RWPE2 (cell line): ENCODE measurements at regions not wholly inside any gene's neighbourhood (a gene's known extent, or its start where the extent isn't known, plus 50 kb on each side); places are given as distances from the start of the nearest gene placed in this dataset.
"Not testable (repeated sequence)": the region's sequence is repeated elsewhere in the genome, so short reads cannot be mapped to it uniquely, and the experiment has no call there.

ENCODE experiments used
- ATAC-seq: fragments of 200-7000 bp; cut with Tn5 transposase; 3 replicates; pipeline ENCODE4 v1.9.1; 2021; ENCODE audit warnings: low read depth
- DNase-seq: peaks from one replicate; pipeline ENCODE4 v3.0.0-alpha.2; 2020; ENCODE audit warnings: low spot score
- H3K27ac ChIP-seq: fragments of 450-650 bp; 2 replicates; pipeline ENCODE4 v1.5.1; 2017; ENCODE audit warnings: mild to moderate bottlenecking; ENCODE audit not compliant: poor library complexity, severe bottlenecking
- H3K27me3 ChIP-seq: fragments of 250-450 bp; sonication (Bioruptor Pico); 2 replicates; pipeline ENCODE4 v1.5.1; 2021; ENCODE audit warnings: mild to moderate bottlenecking, moderate library complexity; ENCODE audit not compliant: insufficient read depth, poor library complexity, severe bottlenecking
- H3K36me3 ChIP-seq: fragments of 250-450 bp; sonication (Bioruptor Pico); 2 replicates; pipeline ENCODE4 v1.5.1; 2020; ENCODE audit warnings: low read depth, mild to moderate bottlenecking, moderate library complexity
- H3K4me1 ChIP-seq: fragments of 250-450 bp; sonication (Bioruptor Pico); 2 replicates; pipeline ENCODE4 v1.5.1; 2021; ENCODE audit warnings: mild to moderate bottlenecking, moderate library complexity; ENCODE audit not compliant: insufficient read depth, poor library complexity, severe bottlenecking
- H3K4me3 ChIP-seq: fragments of 250-450 bp; sonication (Bioruptor Pico); 2 replicates; pipeline ENCODE4 v1.5.1; 2021; ENCODE audit warnings: mild to moderate bottlenecking, moderate library complexity; ENCODE audit not compliant: severe bottlenecking
- H3K9me3 ChIP-seq: fragments of 250-450 bp; sonication (Bioruptor Pico); 2 replicates; pipeline ENCODE4 v1.5.1; 2021; ENCODE audit warnings: mild to moderate bottlenecking, moderate library complexity; ENCODE audit not compliant: severe bottlenecking
- TF ChIP-seq, protein P1 (sequence below): fragments of 450-650 bp; IDR thresholded peaks from one replicate; pipeline ENCODE4 v1.5.1; 2017; ENCODE audit warnings: mild to moderate bottlenecking, moderate library complexity; ENCODE audit not compliant: poor library complexity, severe bottlenecking

DNA sequence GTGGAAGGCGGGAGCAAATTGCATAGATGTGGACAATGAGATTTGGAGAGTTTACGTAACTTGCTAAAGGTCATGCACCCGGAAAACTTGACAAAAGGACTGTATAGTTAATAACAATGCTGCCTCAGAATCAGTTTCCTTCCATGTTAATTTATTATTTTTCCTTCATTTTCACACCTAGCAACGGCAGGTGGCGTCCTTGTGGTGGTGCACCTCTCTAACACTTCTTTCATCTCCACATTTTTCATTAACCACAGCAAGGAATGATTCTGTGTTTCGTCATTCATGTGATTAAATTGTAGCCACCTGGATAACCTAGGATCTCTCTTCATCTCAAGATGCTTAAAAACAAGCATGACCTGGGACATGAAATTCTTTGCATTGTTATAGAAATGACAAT, 2133.0 kb downstream of the NCAM2 start:
- H3K4me1 ChIP-seq, result no peaks in the 10 kb centered on the region
- DNase-seq (no peak), ATAC-seq (peak; percentile 45; the same call in 2 of the 3 replicates)

DNA sequence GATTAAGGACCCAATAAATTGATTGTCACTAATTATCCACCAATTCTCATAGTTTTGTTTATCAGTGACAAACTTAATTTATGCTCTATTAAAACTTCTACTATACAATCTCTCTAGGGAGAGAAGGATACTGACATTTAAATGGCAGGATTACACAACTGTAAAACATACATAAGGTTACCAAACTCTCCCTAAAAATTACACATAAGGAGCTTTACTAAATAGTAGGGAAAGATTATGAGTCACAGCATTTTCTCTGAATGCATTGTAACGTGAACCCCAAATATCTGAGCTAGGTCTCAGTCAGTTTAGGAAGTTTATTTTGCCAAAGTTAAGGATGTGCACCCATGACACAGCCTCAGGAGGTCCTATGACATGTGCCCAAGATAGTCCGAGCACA, 2140.6 kb downstream of the NCAM2 start:
- H3K27ac ChIP-seq, result no peak overlapping the region
- H3K9me3 ChIP-seq, result peaks cover 4% of the 10 kb centered on the region
- ATAC-seq (no peak), DNase-seq (no peak)
- H3K27me3 ChIP-seq, result no peaks in the 10 kb centered on the region
- H3K4me3 ChIP-seq, result no peak overlapping the region
- no peaks in the 10 kb centered on the region for H3K4me1 ChIP-seq
- no peaks in the 10 kb centered on the region for H3K36me3 ChIP-seq
- TF ChIP-seq, protein P1, sequence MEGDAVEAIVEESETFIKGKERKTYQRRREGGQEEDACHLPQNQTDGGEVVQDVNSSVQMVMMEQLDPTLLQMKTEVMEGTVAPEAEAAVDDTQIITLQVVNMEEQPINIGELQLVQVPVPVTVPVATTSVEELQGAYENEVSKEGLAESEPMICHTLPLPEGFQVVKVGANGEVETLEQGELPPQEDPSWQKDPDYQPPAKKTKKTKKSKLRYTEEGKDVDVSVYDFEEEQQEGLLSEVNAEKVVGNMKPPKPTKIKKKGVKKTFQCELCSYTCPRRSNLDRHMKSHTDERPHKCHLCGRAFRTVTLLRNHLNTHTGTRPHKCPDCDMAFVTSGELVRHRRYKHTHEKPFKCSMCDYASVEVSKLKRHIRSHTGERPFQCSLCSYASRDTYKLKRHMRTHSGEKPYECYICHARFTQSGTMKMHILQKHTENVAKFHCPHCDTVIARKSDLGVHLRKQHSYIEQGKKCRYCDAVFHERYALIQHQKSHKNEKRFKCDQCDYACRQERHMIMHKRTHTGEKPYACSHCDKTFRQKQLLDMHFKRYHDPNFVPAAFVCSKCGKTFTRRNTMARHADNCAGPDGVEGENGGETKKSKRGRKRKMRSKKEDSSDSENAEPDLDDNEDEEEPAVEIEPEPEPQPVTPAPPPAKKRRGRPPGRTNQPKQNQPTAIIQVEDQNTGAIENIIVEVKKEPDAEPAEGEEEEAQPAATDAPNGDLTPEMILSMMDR, result no peak

More for the DNA sequence above, 2133.0 kb downstream of the NCAM2 start:
- Histone ChIP-seq H3K36me3 (no peaks in the 10 kb centered on the region), H3K9me3 (no peaks in the 10 kb centered on the region), H3K4me3 (no peak overlapping the region), H3K27ac (no peak overlapping the region), H3K27me3 (peaks cover 4% of the 10 kb centered on the region)
- TF ChIP-seq, protein P1, result peak; percentile 48

DNA sequence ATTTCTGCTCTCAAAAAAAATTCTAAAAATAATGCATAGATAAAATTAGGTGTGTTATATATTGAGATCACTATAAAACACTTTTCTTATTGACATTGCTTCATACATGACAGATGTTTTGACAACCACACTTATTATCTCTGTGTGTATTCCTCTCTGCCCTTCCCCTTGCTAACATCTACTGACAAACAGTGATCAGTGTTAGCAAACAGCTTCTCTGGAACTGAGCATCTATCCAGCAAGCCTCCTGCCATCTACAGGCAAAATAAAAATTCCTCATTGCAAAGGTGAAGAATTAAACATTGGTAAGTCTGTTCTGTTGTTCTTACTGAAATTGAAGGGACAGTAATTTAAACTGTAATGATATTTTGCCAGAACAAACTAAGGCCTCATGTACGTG, 2153.9 kb downstream of the NCAM2 start:
- no peaks in the 10 kb centered on the region for H3K27me3 ChIP-seq
- no peaks in the 10 kb centered on the region for H3K9me3 ChIP-seq
- DNase-seq (no peak), ATAC-seq (no peak)
- no peaks in the 10 kb centered on the region for H3K4me1 ChIP-seq
- H3K4me3 ChIP-seq, result no peak overlapping the region
- no peak overlapping the region for H3K27ac ChIP-seq
- H3K36me3 ChIP-seq, result no peaks in the 10 kb centered on the region
- TF ChIP-seq, protein P1, result no peak

DNA sequence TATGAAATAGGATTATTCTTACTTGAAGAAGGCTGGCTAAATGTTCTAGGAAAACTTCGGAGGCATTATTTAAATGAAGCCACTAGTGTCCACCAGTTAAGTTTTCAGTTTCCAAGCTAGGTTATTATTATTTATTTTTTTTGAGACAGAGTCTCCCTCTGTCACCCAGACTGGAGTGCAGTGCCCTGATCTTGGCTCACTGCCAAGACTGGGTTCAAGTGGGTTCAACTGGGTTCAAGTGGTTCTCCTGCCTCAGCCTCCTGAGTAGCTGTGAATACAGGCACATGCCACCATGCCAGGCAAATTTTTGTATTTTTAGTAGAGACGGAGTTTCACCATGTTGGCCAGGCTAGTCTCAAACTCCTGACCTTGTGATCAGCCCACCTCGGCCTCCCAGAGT, 2155.6 kb downstream of the NCAM2 start:
- DNase-seq, H3K4me3 ChIP-seq, H3K27me3 ChIP-seq, H3K36me3 ChIP-seq, H3K9me3 ChIP-seq, H3K27ac ChIP-seq, ATAC-seq, H3K4me1 ChIP-seq: not testable (repeated sequence)

DNA sequence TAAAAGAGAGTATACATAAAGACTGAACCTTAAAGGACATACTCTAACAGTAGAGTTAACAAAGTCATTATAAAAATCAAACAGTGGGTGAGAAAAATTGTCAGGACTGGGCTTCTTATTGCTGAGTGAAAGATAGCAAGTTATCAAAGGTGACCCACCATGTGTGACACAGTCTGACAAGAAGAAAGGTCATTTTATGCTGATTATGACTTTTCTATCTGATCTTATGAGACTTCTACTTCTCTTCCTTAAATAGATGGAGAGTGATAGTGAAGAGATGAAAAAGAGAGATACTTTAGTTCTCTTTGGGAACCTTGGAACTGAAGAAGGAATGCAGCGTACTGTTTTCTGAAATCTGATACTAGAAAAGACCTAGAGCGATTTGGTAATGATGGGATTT, 2157.1 kb downstream of the NCAM2 start:
- TF ChIP-seq, protein P1, result no peak
- Histone ChIP-seq H3K27me3 (no peaks in the 10 kb centered on the region), H3K4me3 (no peak overlapping the region), H3K9me3 (no peaks in the 10 kb centered on the region), H3K36me3 (no peaks in the 10 kb centered on the region), H3K27ac (no peak overlapping the region), H3K4me1 (no peaks in the 10 kb centered on the region)
- no peak for DNase-seq
- ATAC-seq, result no peak
